Lung (tissue), 11 donors: ENCODE measurements at regions not wholly inside any gene's neighbourhood (a gene's known extent, or its start where the extent isn't known, plus 50 kb on each side); places are given as distances from the start of the nearest gene placed in this dataset.
A peak's percentile ranks its signal among the peaks of the same experiment; 100 is the strongest.

ENCODE experiments used
- ATAC-seq: fragments of 200-7000 bp; cut with Tn5 transposase; one replicate; pipeline ENCODE4 v1.9.1; 2020; ENCODE audit warnings: moderate number of reproducible peaks; ENCODE audit not compliant: insufficient read depth, low FRiP score
- DNase-seq, 3 donors: peaks; one replicate each; pipeline ENCODE4 v3.0.0-alpha.2; 2013 to 2017
- H3K27ac ChIP-seq, 2 donors: one replicate each; pipeline ENCODE4 v1.5.1; 2013; ENCODE audit warnings: mild to moderate bottlenecking in 2 of 2, moderate library complexity in 2 of 2, control low read depth in 1 of 2, inconsistent platforms in 1 of 2, low read depth in 1 of 2, low read length in 1 of 2
- H3K27me3 ChIP-seq, 3 donors: one replicate each; pipeline ENCODE4 v1.5.1; 2013; ENCODE audit warnings: low read length in 2 of 3; ENCODE audit not compliant: control insufficient read depth in 3 of 3, insufficient read depth in 3 of 3
- H3K36me3 ChIP-seq, 4 donors: one replicate each; pipeline ENCODE4 v1.5.1; 2013; ENCODE audit warnings: low read length in 4 of 4, mild to moderate bottlenecking in 1 of 4, moderate library complexity in 1 of 4; ENCODE audit not compliant: control insufficient read depth in 4 of 4, insufficient read depth in 4 of 4
- H3K4me1 ChIP-seq, 5 donors: one replicate each; pipeline ENCODE4 v1.5.1; 2013; ENCODE audit warnings: low read length in 5 of 5, mild to moderate bottlenecking in 2 of 5, moderate library complexity in 1 of 5; ENCODE audit not compliant: control insufficient read depth in 5 of 5, insufficient read depth in 5 of 5
- H3K4me3 ChIP-seq: one replicate; pipeline ENCODE4 v1.5.1; 2013; ENCODE audit warnings: mild to moderate bottlenecking, control low read depth, moderate library complexity
- H3K9ac ChIP-seq, 2 donors: one replicate each; pipeline ENCODE4 v1.5.1; 2013; ENCODE audit warnings: low read length in 2 of 2, control low read depth in 1 of 2; ENCODE audit not compliant: insufficient read depth in 1 of 2
- H3K9me3 ChIP-seq, 4 donors: one replicate each; pipeline ENCODE4 v1.5.1; 2013; ENCODE audit warnings: low read length in 3 of 4, mild to moderate bottlenecking in 1 of 4, moderate library complexity in 1 of 4; ENCODE audit not compliant: control insufficient read depth in 4 of 4, insufficient read depth in 3 of 4
- CTCF ChIP-seq: IDR thresholded peaks from 2 replicates; pipeline ENCODE4 v1.5.1; 2012; ENCODE audit warnings: mild to moderate bottlenecking; ENCODE audit errors: control extremely low read depth, extremely low read depth
- WGBS, 2 donors: extraction: QIAGEN DNeasy Blood & Tissue Kit; methylation state at CpG; one replicate each; pipeline ENCODE4 v1.1.7; 2013; 5-methylcytosine and 5-hydroxymethylcytosine counted together
- donor health status: control.
- donor health status: control.
- donor health status: Bipolar disorder and iron deficiency.
- donor health status: healthy.
- donor health status: DM: yes; HTN: yes; CAD: no.

DNA sequence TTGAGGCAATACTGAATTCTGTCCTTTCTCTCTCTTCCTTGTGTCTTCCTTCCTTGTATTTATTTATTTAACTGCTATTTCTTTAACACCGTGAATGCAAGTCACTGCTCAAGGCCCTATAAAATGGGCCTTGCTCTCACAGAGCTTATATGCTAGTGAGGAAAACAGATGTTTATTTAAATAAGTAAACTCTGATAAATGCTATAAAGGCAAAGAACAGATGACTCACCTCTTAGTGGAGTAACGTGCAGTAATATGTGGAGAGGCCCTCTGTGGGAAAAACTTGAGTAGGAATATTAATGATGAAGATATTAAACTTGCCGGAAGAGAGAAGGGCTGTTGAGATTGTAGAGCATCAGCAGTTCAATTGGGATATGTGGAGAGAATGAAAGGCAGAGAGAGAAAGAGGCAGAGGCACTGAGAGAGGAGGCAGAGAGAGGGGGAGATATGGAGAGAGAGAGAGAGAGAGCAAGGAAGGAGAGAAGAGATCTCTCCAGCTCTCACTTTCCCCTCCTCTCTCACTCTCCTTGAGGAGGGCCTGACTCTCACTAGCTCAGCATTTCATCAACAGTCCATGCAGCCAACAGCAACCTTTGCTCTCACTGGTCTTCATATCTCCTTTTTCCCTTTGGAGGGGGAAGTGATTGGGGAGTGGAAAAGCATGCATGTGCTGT lies 322.2 kb downstream of the LMX1A start:
- DNase-seq: no peak
- no peaks in the 10 kb centered on the region for H3K9me3 ChIP-seq

DNA sequence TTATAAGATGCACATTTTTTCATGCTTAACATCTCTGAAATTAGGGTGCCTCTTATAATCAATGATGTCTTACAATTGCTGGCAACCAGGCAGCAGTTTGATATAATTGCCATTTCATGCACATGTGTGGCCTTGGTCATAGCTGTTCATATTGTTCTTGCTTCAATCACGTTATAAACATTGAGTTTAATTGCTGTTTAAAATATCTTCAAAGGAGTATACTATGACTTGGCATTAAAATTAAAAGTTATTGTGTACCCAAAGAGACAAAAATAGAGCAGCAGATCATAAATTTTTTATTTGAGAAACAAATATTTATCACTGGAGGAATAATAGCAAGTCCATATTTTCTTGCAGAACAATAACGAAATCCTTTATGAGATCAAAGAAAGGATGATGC lies 325.5 kb downstream of the LMX1A start:
- no peak overlapping the region for H3K9ac ChIP-seq
- H3K27me3 ChIP-seq: no peaks in the 10 kb centered on the region
- WGBS, 2 donors: 61 to 77% methylated on average over 2 of the region's 2 CpGs
- peaks cover 0 to 14% (median 0%) of the 10 kb centered on the region in 5 donors for H3K4me1 ChIP-seq
- TF ChIP-seq CTCF: no peak
- peak in 2 of 3 donors; percentile 73 to 74 for DNase-seq
- H3K36me3 ChIP-seq: no peaks in the 10 kb centered on the region
- no peak overlapping the region for H3K27ac ChIP-seq
- ATAC-seq: no peak
- H3K4me3 ChIP-seq: no peak overlapping the region
- peaks cover 0 to 2% (median 0%) of the 10 kb centered on the region in 4 donors for H3K9me3 ChIP-seq

More for the DNA sequence above, 322.2 kb downstream of the LMX1A start:
- Histone ChIP-seq H3K9ac (no peak overlapping the region), H3K27ac (no peak overlapping the region), H3K4me3 (no peak overlapping the region), H3K4me1 (peaks cover 0 to 14% (median 0%) of the 10 kb centered on the region in 5 donors), H3K27me3 (no peaks in the 10 kb centered on the region), H3K36me3 (no peaks in the 10 kb centered on the region)
- WGBS, 2 donors: 62 to 64% methylated on average over 3 of the region's 3 CpGs
- TF ChIP-seq CTCF: no peak
- no peak for ATAC-seq

GRCh38 chr1:165025805-165026204 lies 330.7 kb downstream of the LMX1A start:
- DNase-seq: no peak
- WGBS, 2 donors: 95 to 96% methylated on average over 2 of the region's 2 CpGs
- no peak overlapping the region for H3K4me3 ChIP-seq

More at GRCh38 chr1:165025805-165026204, 330.7 kb downstream of the LMX1A start:
- no peak for ATAC-seq
- no peak overlapping the region for H3K27ac ChIP-seq
- TF ChIP-seq CTCF: no peak
- peaks cover 0 to 4% (median 0%) of the 10 kb centered on the region in 5 donors for H3K4me1 ChIP-seq
- peaks cover 0 to 9% (median 2%) of the 10 kb centered on the region in 4 donors for H3K9me3 ChIP-seq
- no peak overlapping the region for H3K9ac ChIP-seq
- no peaks in the 10 kb centered on the region for H3K27me3 ChIP-seq
- no peaks in the 10 kb centered on the region for H3K36me3 ChIP-seq
